G401 (cell line): ENCODE measurements at regions not wholly inside any gene's neighbourhood (a gene's known extent, or its start where the extent isn't known, plus 50 kb on each side); places are given as distances from the start of the nearest gene placed in this dataset.
A peak's percentile ranks its signal among the peaks of the same experiment; 100 is the strongest.

Experiments
- DNase-seq: peaks from one replicate; pipeline ENCODE4 v3.0.0-alpha.2; 2015; ENCODE audit warnings: low spot score
- in situ Hi-C: cut with HindIII; loops from 2 replicates; pipeline ENCODE4 v1.10.0; 2016; ENCODE audit warnings: low sequenced_read_pairs, mixed read lengths

GRCh38 chr22:48147831-48148230 is 1385.4 kb downstream of the TBC1D22A start:
- peak; percentile 77 for DNase-seq
- in situ Hi-C loops: no loop called here

- in situ Hi-C loops: no loop called here
- DNase-seq: no peak
These were observed 1385.0 kb downstream of the TBC1D22A start for GRCh38 chr22:48147404-48147803.

- in situ Hi-C loops: no loop called here
- peak; percentile 49 for DNase-seq
These were observed 1384.0 kb downstream of the TBC1D22A start for GRCh38 chr22:48146426-48146825.

- no peak for DNase-seq
- in situ Hi-C loops: no loop called here
These were observed 1383.3 kb downstream of the TBC1D22A start for GRCh38 chr22:48145738-48146137.

- DNase-seq: no peak
- in situ Hi-C loops: no loop called here
These were observed 1381.9 kb downstream of the TBC1D22A start for GRCh38 chr22:48144318-48144717.

DNA sequence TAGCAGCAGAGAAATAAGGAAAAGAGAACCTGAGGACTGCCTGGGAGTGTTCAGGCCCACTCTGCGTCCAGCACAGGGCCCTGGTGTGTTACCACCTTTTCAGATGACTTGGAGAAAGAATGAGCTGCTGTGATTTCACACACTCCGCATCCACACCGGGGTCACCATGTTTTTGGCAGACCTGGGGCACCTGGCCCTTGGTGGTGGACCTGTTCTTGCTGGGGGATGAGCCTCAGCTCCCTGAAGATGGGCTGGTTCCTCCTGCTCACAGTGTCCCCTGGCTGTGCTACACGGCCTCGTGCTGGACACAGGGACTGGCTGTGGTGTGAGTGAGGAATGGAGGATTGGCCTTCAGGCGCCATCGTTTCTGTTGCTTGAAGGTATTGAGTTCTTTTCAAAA is 1381.4 kb downstream of the TBC1D22A start:
- no peak for DNase-seq
- in situ Hi-C loops: no loop called here

DNA sequence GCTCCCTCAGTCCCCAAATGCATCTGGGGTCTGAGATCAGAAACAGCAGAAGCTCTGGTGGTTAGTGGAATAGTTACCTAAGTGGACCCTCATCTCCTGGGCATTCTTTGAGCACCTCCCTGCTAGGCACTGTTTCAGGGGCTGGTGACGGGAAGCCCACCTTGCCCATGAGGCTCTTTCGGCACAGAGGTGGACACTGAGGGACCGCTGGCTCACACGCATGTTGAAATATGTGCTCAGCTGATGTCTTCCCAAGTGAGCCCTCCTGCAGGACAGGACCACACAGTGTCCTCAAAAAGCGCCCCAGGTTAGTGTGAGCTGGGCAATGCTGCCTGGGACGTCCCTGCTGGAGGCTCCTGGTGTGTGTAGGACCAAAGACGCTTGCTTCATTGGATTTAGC is 1379.9 kb downstream of the TBC1D22A start:
- in situ Hi-C loops: no loop called here
- no peak for DNase-seq

- no peak for DNase-seq
- in situ Hi-C loops: no loop called here
These were observed 1378.9 kb downstream of the TBC1D22A start for GRCh38 chr22:48141301-48141700.

DNA sequence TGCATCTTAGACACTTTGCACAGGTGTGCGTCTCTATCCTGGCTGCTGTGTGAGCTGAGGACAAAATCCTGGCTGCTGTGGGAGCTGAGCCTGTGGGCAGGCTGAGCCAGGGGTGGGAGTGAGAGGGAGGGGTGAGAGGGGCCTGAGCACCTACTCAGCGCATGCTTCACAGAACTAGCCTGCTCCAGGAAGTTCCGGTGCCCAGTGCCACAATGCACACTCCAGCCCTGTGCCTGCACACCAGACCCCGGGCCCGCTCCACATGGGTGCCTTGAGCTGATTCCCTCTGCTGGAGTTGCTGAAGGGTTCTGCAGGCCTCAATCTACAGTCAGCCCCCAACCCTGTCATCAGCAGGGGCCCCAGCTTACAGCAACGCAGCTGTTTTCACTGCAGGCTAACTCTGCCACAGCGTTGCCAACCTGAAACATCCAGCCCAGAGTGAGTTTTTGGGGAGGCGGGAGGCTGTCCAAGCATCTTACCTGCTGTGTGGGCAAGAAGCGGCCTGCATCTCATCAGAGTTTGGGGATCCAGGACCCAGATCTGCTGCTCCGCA is 1377.9 kb downstream of the TBC1D22A start:
- in situ Hi-C loops: no loop called here
- no peak for DNase-seq

GRCh38 chr22:48139776-48140175 is 1377.3 kb downstream of the TBC1D22A start:
- in situ Hi-C loops: no loop called here
- DNase-seq: no peak

GRCh38 chr22:48138855-48139254 is 1376.4 kb downstream of the TBC1D22A start:
- in situ Hi-C loops: no loop called here
- DNase-seq: no peak

GRCh38 chr22:48138427-48138826 is 1376.0 kb downstream of the TBC1D22A start:
- in situ Hi-C loops: no loop called here
- DNase-seq: no peak

DNA sequence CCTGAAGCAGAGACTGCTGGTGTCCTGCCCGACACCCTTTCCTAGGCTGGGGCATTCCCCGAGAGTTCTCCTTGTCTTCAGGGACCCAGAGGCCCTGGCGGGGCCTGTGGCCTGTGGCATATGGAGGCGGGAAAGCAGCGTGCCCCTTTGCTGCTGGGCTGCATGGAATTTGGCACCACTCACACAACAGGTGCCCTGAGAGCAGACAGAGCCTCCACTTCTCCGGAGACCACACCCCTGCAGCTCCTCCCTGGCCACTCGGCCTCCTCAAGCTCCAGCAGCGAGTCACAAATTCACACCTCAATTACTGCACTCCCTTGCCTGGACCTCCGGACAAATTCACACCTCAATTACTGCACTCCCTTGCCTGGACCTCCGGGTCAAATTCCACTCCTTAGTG is 1375.2 kb downstream of the TBC1D22A start:
- in situ Hi-C loops: no loop called here
- peak; percentile 61 for DNase-seq

DNA sequence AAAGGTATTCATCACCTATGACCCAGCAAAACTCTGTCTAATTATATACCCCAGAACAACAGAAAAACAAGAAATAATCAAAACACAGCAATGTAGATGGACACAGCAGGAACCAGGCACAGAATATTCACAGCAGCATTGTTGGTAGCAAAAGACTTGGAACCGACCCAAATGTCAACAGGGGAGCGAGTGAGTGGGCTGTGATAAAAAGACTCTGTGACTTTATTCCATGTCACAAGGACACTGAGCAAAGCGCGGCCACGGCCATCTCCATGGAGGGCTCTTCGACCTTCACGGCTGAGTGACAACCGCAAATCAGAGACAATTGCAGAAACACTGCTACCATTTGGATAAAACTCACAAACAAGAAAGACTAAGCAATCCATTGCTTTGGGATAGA is 1373.1 kb downstream of the TBC1D22A start:
- in situ Hi-C loops: no loop called here
- DNase-seq: peak; percentile 33

DNA sequence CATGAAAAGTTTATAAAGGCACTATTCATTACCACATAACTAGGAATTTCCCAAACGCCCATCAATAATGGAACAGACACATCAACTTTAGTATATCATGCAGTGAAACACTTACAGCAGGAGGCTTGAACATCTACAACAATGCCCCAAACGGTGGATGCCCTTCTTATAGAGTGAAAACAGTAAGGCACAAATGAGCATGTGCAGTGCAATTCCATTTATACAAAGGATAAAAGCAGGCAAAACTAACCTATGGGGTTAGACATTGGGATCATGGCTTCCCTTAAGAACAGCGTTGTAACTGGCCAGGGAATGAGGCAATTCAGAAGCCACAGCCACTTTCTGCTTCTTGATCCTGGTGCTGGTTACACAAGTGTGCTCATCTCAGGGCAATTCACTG is 1363.0 kb downstream of the TBC1D22A start:
- in situ Hi-C loops: no loop called here
- no peak for DNase-seq

DNA sequence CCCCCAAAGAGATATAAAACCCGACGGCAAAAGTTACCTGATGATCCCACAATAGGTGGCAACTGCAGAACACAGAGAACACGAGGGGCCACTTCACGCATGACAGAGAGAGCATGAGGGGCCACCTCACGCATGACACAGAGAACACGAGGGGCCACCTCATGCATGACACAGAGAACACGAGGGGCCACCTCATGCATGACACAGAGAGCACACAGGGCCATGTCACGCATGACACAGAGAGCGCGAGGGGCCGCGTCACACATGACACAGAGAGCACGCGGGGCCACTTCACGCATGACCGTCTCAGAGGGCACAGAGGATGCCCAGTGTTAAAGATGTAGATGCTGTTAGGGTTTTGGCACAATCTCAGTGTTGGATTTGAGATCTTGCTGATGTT is 1359.5 kb downstream of the TBC1D22A start:
- in situ Hi-C loops: no loop called here
- DNase-seq: no peak

DNA sequence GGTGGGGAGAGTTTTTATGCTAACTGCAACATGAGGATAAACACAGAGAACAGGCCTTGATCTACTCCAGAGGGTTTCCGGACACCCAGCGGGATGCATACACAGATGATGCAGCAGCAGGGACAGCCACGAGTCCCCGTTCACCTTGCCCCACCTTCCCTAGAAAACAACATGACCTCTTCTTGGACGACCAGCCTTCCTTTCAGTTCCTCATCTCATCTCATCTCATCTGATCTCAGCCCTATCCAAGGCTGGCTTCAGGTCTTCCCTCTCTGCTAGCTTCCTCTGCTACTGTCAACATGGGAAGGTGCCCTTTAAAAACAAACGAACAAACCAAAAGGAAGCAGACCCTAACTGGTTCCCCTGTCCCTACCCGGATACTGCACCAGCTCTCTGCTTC is 1356.2 kb downstream of the TBC1D22A start:
- in situ Hi-C loops: no loop called here
- no peak for DNase-seq

GRCh38 chr22:48116871-48117270 is 1354.4 kb downstream of the TBC1D22A start:
- no peak for DNase-seq
- in situ Hi-C loops: no loop called here

- no peak for DNase-seq
- in situ Hi-C loops: no loop called here
These were observed 1350.5 kb downstream of the TBC1D22A start for GRCh38 chr22:48112687-48113521.

DNA sequence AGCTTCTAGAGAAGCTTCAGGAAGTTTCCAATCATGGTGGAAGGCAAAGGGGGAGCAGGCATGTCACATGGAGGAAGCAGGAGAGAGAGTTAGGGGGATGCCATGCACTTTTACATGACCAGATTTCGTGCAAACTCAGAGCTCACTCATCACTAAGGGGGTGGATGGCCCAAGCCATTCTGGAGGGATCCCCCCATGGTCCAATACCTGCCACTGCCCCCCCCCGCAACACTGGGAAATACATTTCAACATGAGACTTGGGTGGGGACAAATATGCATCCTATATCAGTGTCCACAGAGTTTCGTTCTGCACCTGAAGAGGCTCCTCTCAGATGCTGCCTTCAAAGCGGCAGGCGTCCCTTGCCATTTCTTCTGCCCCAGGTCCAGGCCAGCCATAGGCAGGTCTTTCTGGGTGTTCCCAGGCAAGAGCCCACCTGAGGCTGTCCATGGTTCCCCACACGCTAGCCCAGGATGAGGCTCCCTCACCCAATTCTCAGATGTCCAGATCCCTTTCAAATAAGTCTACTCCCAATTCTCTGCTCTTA is 1344.3 kb downstream of the TBC1D22A start:
- in situ Hi-C loops: no loop called here
- DNase-seq: no peak

DNA sequence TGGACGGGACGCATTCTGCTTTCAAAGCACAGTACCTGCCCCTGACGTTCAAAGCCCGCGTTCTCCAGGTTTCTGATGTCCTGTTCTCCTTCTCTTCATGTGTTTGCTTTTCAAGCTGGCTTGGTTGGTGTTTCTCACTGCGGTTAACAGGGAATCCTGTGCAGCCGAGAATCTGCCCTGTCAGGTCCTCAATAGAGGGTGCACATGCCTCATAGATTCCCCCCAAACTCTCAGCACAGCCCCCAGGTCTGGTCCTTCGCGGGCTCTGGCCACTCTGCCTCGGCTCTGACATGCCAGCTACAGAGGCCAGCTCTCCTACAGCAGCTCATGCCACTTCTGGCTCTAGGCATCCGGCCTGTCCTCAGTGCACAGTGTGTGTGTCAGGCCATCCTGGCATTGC is 1343.8 kb downstream of the TBC1D22A start:
- in situ Hi-C loops: no loop called here
- no peak for DNase-seq
